GM12874 (cell line): ENCODE measurements at regions not wholly inside any gene's neighbourhood (a gene's known extent, or its start where the extent isn't known, plus 50 kb on each side); places are given as distances from the start of the nearest gene placed in this dataset.

ENCODE experiments used
- TF ChIP-seq, protein P1 (sequence below): IDR thresholded peaks from 2 replicates; pipeline ENCODE4 v1.5.1; 2011; ENCODE audit warnings: low read depth, mild to moderate bottlenecking, control low read depth, low read length, moderate library complexity; ENCODE audit not compliant: insufficient read depth

DNA sequence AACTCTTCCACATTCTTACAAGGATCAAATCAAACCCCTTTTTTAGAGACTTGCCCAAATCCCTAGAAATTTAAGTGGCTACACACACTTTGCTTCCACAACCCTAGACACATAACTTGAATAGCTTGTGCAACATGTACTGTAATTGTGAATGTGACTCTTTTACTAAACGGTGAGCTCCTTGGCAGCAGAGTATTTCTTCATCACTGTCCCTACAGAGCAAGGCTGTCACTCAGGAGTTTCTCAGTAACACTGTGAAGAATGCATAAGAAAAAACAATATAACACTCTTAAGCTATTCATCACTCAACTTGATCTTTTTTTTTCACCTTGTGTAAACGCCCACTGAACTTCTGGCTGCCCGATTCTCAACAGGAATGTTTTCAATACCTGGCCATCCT, 53.8 kb upstream of the ADAMTS18 start:
- TF ChIP-seq, protein P1, sequence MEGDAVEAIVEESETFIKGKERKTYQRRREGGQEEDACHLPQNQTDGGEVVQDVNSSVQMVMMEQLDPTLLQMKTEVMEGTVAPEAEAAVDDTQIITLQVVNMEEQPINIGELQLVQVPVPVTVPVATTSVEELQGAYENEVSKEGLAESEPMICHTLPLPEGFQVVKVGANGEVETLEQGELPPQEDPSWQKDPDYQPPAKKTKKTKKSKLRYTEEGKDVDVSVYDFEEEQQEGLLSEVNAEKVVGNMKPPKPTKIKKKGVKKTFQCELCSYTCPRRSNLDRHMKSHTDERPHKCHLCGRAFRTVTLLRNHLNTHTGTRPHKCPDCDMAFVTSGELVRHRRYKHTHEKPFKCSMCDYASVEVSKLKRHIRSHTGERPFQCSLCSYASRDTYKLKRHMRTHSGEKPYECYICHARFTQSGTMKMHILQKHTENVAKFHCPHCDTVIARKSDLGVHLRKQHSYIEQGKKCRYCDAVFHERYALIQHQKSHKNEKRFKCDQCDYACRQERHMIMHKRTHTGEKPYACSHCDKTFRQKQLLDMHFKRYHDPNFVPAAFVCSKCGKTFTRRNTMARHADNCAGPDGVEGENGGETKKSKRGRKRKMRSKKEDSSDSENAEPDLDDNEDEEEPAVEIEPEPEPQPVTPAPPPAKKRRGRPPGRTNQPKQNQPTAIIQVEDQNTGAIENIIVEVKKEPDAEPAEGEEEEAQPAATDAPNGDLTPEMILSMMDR: no peak

DNA sequence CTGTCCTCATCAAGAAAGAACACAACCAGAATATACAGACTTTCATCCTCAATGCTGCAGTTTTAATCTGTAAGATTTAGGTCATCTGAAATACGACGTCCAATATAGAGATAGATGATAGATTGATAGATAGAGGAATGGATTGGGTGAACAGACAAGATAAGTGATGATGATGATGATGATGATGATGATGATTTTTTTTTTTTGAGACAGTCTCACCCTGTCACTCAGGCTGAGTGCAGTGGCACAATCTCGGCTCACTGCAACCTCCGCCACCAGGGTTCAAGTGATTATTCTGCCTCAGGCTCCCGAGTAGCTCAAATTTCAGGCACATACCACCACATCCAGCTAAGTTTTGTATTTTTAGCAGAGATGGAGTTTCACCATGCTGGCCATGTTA, 56.3 kb upstream of the ADAMTS18 start:
- TF ChIP-seq, protein P1: no peak

DNA sequence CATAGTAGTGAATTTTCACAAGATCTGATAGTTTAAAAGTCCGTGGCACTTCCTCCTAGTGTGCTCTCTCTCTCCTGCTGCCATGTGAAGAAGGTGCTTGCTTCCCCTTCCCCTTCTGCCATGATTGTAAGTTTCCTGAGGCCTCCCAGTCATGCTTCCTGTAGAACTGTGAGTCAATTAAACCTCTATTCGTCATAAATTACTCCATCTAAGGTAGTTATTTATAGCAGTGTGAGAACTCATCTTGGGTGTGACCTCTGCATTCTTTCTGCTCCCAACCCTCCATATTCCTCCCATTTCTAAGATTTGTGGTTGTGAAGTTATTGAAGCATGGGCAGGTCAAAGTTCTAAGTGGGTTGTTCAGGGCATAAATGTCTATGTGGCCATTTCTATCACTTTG, 62.1 kb upstream of the ADAMTS18 start:
- TF ChIP-seq, protein P1: no peak

DNA sequence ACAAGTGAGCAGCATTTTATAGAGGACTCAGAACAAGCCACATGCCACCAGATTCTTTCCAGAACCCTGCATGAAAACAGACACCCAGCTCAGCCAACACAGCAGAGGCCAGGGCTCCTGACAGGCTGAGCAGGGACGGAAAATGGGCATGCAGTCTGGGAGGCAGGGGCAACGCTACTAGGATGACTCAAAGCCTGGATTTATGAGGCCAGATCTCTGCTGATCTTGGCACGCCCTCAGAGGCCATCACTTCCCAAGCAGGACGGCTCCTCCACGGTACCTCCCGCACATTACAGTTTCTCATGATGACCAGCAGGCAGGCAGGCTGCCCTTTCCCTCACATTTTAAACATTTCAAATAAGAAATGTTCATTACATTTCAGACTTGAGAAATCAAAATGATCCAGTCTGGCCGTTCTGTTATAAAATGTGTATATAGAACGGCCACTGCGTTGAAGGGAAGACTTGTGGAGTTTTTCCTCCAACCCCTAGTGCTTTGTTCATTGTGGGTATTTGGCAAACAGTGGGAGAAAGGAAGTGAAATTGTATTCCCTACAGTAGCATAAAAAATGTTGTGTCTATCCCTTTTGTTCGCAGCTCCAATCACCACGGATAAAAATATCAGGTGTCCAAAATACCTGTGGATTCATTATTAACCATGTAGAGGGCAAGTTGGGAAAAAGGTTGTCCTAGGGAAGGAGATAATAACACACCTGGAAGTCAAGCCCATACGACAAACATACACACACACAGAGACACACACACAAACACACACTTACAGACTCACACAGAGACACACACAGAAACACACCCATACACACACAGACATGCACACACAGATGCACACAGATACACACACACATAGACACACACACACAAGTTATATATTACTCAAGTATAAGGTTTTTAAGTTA, 64.8 kb upstream of the ADAMTS18 start:
- TF ChIP-seq, protein P1: no peak

DNA sequence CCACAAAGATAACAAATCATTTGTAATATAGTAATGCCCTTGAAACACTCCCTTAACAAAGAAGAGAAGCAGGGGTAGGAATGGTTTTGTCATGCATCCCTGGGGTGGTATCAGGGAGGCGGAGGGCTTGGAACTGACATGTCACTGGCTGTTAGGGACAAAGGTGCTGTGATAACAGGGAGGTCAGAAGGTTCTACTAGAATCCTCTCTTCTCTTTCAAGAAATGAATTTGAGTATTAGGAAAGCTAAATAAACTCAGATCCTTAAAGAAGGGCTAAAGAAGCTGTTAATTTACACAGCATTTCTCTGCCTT, 65.4 kb upstream of the ADAMTS18 start:
- TF ChIP-seq, protein P1: no peak

DNA sequence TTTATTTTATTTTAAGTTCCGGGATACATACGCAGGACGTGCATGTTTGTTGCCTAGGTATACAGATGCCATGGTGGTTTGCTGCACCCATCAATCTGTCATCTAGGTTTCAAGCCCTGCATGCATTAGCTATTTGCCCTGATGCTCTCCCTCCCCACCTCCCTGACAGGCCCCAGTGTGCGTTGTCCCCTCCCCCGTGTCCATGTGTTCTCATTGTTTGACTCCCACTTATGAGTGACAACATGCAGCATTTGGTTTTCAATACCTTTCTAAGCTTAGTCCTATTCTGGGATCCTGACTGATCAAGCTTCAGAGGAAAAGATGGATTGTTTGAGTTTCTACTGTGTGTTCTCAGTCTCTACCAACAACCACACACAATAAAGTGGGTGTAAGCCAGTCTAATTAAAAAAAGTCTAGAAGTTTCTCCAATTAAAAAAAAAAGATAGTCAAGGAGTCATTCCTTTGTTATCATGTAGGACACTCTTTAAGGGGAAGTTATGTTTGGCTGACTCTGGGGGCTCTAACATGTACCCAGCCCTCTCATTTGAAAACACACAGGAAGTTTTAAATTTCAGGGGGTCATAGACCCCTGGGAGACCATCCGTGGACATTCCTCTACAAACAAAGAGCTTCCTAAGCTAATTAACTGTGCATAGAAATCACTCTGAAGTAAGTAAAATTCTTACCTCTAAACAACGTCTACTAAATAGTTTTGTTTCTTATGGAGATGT, 66.3 kb upstream of the ADAMTS18 start:
- TF ChIP-seq, protein P1: no peak

DNA sequence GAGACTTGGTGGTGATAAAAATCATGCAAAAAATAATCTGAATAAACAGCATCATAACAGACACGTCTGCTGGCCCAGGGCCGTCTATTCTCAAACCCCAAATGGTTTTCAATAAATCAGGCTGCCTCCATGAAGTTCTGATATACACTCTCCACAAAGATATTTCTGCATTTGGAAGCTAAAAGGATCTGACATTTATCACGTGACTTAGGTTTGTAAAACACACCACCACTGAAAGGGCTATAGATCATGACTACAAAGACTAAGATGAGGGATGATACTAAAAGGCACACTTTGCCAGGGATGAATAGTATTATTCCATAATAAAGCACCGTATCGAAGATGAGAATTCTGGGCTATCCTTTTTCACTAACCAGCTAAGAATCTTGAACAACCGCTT, 67.6 kb upstream of the ADAMTS18 start:
- TF ChIP-seq, protein P1: no peak
